ENCODE measurements at regions not wholly inside any gene's neighbourhood (a gene's known extent, or its start where the extent isn't known, plus 50 kb on each side); places are given as distances from the start of the nearest gene placed in this dataset.
A peak's percentile ranks its signal among the peaks of the same experiment; 100 is the strongest.

DNA sequence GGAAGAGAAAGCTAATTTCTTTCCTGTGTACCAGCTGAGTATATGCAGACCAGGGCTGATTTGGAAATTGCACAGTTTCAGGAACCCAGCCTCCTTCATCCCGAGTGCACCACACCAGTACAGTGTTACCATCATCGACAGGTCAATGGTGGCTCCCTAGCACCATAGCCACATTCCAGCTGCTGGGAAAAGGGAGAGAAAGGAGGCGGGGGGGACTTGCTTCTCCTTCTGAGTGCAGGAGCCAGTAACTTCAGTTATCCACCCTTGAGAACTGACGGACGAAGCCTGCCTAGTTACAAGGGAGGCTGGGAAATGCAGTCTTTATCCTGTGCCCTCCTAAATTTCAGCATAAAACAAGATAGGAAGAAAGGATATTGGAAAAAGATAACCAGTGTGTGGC lies 129.7 kb upstream of the PRICKLE2 start:
- no peak for DNase-seq (ENCODE audit: low read depth, low spot score)

DNA sequence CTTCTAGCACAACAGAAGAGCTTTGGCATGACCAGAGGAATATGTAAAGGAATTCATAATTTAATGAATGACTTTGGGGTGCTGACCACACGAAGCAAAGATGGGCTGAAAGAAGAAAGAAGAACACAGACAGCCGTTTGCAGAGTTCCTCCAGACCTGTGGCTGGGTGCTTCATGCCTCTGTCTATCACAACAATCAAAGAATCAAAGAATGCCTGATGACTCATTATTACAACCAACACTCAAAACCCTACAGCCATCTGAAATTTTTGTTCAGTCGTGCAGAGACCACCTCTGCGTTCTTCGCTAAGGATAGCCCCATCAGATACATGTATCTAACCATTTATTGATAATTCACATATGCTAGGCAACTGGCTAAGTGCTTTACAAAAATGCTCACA lies 129.0 kb upstream of the PRICKLE2 start:
- no peak for DNase-seq (ENCODE audit: low read depth, low spot score)

DNA sequence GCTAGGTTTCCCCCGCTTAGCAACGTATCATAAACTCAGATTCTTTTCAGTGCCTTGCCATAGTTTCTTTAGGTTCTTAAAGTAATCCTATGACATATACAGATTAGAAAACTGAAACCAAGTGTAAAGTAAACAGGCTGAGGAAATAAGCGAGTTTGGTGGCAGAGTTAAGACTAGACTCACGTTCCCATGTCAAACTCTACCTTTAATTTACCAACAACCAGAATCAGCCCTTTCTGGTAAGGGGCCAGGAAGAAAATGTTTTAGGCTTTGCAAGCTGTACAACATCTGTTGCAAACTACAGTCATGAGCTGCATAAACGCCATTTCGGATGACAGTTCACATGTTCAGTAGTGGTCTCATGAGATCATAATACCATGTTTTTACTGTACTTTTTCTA lies 128.0 kb upstream of the PRICKLE2 start:
- no peak for DNase-seq (ENCODE audit: low read depth, low spot score)

DNA sequence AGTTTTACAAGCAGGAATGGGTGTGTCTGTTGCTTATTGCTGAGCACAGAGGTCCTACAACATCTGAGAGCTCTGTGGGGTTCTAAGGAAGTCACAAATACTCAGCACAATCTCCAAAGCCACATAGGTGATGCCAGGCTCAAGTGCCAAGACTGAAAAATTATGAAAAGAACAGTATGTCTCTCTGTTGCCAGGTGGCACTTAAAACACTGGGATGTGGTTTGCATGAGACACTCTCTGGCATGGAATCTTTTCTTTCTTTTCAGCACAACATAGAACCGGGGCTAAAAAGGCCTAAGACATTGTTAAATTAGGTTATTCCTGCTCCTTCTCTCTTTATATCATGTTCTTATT lies 127.3 kb upstream of the PRICKLE2 start:
- DNase-seq (ENCODE audit: low read depth, low spot score): no peak

DNA sequence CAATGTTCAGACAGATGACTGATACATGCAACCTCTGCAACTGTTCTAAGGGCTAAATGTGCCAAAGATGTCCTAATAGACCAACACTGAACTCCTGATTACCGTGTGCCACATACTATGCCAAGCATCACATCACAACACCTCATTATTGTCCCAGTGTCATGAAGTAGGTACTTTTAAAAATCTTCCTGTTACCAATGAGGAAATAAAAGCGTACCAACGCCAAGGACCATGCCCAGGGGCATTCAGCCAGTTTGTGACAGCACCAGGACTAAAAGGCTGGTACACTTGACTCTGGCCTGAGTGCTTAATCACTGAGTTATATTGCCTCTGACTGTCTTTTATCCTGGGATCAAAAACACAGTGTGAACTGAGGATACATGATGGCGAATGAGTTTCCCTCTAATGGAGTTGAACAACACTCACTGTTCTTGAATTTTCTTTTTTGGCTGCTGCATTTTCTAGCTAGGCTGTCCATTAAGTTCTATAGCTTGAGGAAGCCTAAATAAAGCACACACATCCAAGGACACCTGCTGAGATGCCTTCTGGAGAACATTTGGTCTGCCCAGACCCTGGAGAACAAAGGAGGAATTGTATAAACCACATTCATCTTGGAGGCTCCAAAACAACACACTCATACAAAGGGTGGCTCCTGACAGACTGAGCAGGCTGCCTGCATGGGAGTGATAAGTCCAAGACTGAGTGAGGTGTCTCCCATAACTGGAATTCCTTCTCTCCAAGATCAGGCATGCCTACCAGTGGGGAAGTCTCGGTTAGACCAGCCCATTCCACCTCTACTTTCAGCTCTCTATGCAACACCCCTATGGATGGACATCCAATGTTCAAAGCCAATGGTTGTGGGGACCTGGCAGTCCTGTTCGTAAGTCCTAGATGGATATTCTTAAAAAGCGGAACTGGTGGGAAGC lies 126.7 kb upstream of the PRICKLE2 start:
- no peak for DNase-seq (ENCODE audit: low read depth, low spot score)

DNA sequence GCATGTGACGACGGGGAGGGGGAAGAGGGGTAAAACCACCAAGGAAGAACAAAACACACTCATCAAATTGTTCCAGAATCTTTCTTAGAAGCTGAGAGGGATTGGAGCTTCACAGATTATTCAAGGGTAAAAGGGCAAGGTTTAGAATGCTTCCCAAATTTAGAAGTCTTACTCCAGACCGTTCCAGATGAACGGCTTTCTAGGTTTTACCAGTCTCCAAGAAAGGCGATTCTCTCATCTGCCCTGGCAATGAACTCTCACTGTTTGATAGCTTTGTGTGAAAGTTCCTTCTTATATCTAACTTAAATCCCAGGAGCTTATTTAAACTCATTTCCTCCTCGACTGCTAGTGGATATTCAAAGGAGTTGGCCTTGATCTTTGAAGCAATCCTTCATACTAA lies 124.3 kb upstream of the PRICKLE2 start:
- no peak for DNase-seq (ENCODE audit: low read depth, low spot score)

DNA sequence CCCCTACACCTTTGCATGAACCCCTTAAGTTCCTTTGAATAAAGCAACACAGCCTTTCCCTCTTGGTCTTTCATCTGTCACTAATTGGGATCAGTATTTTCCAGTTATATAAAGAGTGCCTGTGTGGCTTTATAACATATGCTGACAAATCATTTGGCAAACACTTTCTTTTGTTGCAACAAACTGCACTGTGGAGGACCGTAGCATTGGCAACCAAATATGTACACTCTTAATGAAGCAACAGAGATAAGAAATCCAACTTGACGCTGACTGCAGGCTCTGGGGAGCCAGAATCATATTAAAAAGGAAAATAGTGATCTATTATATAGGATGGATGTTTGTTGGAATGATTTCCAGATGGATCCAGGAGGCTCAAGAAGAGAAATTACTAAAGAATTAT lies 120.1 kb upstream of the PRICKLE2 start:
- DNase-seq (ENCODE audit: low read depth, low spot score): no peak

DNA sequence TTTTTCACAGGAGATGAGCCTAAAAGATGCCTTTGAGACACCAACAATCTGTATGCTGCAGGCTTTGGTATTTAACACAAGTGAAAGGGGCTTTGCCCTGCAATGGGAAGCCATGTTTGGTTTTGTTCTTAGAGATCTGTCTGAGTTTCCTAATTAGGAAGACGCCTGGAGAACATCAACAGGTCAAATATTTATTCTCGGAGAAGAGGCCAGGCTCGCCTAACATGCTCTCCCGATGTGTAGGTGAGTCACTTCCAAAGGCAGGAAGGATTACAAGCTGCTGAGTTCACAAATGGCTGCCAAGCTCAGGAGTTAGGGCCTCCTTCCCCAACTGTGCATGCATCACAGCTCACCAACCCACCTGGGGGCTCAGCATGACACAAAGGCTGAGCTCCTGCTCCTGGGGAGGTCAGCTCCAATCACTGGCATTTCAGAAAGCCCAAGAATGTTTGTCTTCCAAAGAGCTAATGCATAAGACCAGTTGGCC lies 119.5 kb upstream of the PRICKLE2 start:
- DNase-seq (ENCODE audit: low read depth, low spot score): peak; percentile 78

DNA sequence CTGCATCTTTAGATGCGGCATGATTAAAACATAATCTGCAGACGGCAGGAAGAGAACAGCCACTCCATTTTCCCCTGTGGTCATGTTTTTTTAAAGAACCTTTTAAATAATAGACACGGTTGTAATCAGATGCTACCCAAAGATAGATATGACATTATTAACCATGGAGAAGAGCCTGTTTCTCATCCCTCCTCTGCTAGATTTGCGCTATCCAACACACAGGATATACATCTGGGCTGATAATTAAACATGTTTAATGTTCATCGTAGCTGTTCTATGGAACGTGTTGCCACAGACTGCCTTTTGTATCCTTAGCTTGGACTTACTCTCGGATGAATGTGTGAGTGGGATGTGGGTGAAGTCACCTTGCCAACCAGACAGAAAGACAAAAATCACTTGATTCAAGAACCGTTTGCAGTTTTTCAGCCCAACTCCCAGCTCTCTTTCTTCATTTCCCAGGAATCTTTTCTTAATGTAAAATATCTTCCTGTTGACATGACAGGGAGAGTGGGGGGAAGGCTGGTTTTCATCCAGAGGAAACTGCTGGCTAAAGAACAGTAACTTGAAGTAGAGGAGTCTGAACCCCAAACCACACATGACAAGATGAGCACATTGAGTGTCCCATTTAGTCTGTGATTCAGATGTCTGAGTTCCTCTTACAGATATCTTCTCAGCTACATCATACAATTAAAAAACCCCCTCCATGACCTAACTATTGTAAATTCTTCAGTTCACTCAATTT lies 118.6 kb upstream of the PRICKLE2 start:
- no peak for DNase-seq (ENCODE audit: low read depth, low spot score)

DNA sequence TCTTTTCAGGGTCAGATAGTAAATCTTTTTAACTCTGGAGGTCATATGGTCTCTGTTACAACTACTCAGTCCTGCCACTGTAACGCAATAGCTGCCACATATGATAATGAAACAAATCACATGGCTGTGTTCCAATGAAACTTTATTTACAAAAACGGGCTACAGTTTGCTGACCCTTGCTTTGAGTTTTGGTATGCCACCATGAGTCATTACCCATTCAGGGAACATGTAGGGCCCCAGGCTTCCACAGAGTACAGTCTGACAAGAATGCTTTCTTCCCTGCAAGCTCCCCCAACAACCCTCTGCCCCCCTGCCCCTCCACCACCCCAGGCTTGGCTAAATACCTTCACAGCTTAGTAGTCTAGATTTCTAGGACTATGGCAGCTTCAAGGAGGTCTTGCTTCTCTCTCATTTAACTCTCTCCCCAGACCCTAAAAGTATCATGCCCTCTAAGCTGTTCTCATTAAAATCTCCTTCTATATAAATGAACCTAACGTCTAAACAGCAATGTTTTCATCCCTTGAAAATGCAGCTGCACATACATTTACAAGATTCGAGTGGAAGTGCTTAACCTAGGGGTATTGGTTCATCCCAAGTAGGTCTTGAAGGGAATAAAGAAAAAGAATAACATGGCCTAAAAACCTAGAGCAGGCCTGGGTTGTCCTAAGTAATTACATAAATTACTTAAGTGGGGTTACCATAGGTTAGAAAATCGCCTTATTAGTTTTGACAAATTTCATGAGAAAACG lies 117.8 kb upstream of the PRICKLE2 start:
- DNase-seq (ENCODE audit: low read depth, low spot score): peak; percentile 46

DNA sequence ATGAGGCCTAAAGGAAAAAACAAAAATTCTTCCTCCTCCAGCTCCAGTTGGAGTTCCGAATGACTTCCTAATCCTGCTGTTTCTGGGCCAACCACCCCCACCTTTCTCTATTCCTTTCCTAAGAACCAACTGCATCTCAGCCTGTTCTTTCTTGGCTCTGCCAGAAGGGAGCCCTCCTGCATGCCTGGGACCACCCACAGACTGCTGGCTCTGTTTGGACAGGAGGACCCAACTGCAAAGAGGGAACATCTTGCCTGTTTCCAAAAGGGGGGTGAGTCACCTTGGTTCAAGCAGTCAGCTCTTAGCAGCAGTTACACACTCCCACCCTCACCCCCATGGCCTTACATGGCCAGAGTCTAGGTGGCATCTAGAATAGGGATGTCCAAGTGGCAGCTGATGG lies 116.0 kb upstream of the PRICKLE2 start:
- no peak for DNase-seq (ENCODE audit: low read depth, low spot score)

DNA sequence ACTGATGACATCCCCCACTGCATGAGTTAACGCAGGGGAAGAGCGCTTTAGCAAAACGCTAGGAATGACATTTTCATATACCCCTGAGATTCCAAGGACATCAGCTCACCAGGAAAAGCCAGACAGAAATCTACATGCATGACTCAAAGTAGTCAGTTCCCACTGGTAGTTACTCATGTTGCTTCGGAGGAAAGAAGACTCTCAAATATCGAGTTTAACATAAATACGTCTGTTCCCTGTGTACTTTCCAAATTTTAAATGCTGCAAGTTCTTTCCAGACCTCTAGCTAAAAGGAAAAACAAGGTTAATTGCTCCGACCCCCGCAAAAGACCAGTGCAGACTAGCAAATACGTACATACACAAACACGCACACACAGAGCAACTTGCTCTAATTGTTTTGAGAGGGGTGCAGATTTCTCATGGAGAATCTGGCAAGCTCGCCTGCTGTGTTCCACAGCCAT lies 115.4 kb upstream of the PRICKLE2 start:
- no peak for DNase-seq (ENCODE audit: low read depth, low spot score)

DNA sequence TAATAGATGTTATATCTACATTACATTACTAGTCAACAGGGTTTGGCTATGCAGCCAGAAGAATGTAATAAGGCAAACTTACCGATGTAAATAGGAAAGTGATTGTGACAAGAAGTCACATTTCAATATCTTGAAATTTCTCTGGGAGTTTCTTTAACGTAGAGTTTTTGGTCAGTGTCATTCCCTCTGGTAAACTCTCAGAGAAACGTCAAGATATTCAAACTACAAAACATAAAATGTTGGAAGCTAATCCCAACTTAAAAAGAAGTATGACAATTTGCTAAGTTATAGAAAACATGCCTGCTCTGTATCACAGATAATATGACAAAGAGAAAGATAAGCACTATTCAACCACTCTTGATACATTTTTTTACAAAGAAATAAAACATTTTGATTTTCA lies 111.2 kb upstream of the PRICKLE2 start:
- DNase-seq (ENCODE audit: low read depth, low spot score): no peak

DNA sequence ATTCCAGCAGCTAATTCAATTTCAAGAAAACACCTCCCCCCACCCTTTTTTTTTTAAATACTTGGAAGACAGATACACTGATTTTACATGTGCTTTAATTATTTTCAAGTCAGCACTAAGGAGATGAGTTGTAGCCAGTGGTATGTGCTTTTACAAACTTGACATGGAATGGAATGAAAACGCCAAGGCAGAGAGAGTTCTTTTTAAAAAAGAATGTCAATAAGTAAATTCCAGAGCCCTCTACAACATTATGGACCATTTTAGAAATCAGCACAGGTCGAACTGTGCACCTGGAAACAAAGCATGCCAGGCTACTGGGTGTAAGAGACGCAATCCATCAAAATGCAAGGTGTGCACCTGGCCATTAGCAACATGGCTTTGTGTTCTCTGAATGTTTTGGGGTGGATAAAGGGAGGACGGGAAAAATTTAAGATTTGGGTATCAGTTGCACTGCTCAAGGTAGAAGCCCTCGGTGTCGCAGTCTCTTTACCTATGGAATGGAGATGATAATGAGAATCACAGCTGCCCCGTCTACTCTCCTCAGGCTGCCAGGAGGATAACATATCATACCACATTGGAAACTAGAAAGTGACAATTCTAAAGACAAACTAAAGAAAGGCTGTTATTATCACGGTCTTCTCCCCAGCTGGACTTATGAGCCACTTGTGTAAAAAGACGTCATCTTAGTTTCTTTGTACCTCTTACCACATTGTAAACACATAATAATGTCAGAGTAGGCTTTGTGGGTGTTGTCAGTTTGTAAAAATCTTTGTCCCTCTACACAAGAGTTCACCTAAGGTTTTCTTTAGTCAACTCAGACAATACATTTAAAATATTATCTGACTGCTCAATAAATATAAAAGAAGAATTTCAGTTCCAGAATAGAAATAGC lies 107.4 kb upstream of the PRICKLE2 start:
- no peak for DNase-seq (ENCODE audit: low read depth, low spot score)

DNA sequence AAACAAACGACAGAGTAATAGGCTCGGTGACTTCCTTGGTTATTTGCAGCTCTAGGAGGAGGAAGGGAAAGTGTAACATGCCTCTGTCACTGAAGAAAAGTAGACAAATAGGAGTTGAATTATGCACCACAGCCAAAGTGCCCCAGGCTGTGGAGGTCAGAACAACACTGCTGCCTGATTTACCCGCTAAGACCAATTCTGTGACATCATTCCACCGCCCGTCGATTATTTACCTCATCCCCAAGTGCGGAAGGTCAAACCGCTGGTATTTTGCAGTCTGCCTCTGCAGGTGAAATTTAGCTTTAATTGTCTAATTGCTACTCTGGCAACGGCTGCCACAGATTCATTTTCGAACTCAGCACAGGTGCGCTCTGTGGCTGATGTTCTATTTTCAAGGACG lies 106.3 kb upstream of the PRICKLE2 start:
- peak; percentile 40 for DNase-seq (ENCODE audit: low read depth, low spot score)

DNA sequence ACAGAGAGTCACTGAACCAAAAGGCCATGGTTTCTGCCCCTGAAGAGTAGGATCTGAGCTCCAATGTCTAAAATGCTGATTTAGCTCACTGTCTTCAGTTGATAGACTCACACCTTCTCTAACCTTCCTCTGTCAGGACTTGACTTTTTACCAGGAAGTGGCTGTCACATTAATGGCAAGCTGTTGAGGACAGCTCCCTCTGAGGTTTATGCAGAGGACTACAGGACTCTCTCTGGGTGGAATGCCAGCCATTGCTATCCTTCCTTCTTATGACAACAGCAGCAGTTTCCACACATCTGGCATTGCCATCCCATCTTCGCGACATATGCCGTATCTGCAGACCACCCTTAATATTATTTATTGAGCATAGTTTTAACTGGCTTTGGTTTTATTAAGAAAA lies 103.8 kb upstream of the PRICKLE2 start:
- DNase-seq (ENCODE audit: low read depth, low spot score): no peak

DNA sequence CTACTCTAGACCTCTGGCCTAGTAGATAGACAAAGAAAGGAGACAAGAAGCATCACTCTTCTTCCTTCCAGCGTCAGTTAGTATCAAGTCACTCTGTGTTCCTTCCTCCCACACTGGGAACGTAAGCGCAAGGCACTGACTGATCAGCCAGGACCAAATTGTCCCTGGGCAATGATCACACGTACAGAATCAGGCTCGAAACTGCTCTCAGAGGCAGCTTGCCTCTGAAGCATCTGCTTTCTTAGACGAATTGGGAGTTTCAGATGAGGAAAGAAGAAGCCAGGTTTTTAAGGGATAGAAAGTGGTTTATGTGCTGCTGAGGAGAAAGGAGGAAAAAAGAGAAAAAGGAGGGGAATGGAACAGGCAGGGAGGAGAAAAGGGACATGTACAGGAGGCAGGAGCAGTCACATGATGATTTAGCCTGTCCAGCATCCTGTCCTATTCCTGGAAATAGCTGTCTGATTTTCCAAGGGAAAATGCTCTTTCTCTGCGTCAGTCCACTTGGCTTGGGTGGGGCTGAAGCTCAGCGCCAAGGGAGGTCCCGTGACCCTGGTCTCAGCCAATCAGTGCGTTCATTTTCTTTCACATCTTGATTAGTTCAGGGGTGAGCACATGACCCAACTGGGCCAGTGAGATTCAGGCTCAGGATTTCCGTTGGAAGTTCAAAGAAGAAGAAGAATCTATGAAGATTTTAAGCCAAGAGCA lies 102.0 kb upstream of the PRICKLE2 start:
- no peak for DNase-seq (ENCODE audit: low read depth, low spot score)

DNA sequence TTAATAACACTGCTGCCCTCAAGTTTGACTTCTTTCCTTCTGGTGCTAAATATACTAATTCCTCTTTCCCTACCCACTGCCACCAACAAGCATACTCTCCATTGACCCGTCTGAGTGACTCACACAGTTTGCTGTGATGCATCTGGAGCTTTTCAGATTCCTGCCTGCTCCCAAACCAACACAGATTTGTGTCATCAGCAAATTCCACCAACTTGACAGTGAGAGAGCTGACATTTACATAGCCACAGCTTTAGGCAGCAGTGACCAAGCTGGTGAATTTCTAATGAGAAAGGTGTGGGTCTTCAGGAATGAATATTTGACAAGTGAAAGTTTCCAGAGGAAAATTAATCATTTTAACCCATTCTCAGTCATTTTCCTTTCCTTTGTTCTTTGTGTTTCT lies 96.5 kb upstream of the PRICKLE2 start:
- peak; percentile 53 for DNase-seq (ENCODE audit: low read depth, low spot score)

DNA sequence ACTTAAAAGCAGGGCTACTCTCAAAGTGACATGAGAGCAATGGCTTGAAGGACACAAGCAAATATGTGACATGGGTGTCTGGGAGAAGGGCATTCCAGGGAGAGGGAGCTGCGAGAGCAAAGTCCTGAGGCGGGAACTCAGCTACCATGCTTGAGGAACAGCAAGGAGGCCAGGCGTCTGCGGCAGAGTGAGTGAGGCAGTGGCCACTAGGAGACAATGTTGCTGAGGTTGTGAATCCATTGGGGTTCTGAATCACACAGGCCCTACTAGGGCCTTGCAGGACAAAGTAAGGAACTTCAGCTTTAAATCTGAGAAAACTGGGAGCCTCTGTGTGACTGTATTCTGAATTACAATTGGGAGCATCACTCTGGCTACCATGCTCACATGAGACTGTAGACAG lies 94.1 kb upstream of the PRICKLE2 start:
- peak; percentile 76 for DNase-seq (ENCODE audit: low read depth, low spot score)

DNA sequence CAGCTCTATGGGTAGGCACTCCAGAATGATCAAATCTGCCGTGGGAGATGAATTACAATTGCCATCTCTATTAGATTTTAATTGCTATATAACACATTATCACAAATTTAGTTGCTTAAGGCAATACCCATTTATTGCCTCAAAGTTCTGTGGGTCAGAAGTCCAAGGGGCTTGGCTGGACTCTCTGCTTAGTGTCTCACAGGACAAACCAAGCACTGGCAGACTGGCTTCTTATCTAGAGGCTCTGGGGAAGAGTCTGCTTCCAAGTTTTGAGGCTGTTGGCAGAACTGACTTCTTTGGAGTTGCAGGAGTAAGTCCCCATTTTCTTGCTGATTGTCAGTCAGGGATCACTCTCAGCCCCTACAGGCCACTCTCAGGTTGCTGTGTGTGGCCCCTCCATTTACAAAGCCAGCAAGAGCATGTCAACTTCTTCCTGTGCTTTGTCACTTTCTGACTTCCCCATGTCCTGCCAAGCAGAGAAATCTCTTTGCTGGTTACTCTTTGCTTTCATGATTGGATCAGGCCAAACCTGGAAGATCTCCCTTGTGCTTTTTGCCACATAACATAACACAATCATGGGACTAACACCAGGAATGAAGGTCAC lies 93.5 kb upstream of the PRICKLE2 start:
- DNase-seq (ENCODE audit: low read depth, low spot score): no peak

Measured in ELF-1 (cell line).